Stomach (tissue), 8 donors: ENCODE measurements at regions not wholly inside any gene's neighbourhood (a gene's known extent, or its start where the extent isn't known, plus 50 kb on each side); places are given as distances from the start of the nearest gene placed in this dataset.

Source experiments
- DNase-seq, 2 donors: peaks; one replicate each; pipeline versions ENCODE4 v3.0.0 to v3.0.0-alpha.2; 2013 to 2019
- H3K27ac ChIP-seq, 5 donors: fragments of 200-600 bp in 4 of 5; sonication (generic) in 4 of 5; one replicate each; pipeline ENCODE4 v1.5.1; 2013 to 2019; ENCODE audit warnings: mild to moderate bottlenecking in 1 of 5, moderate library complexity in 1 of 5
- H3K27me3 ChIP-seq, 3 donors: fragments of 200-600 bp; sonication (generic); one replicate each; pipeline ENCODE4 v1.5.1; 2017 to 2019; ENCODE audit warnings: mixed run types in 1 of 3
- H3K36me3 ChIP-seq, 4 donors: fragments of 200-600 bp; sonication (generic); 1 replicate in 3 of 4; 2 replicates in 1 of 4; pipeline ENCODE4 v1.5.1; 2016 to 2019
- H3K4me1 ChIP-seq, 4 donors: fragments of 200-600 bp; sonication (generic); one replicate each; pipeline ENCODE4 v1.5.1; 2016 to 2019
- H3K4me3 ChIP-seq, 4 donors: fragments of 200-600 bp; sonication (generic) in 3 of 4; one replicate each; pipeline ENCODE4 v1.5.1; 2016 to 2019; ENCODE audit warnings: mild to moderate bottlenecking in 1 of 4
- H3K9me3 ChIP-seq, 4 donors: fragments of 200-600 bp; sonication (generic); one replicate each; pipeline ENCODE4 v1.5.1; 2016 to 2019
- CTCF ChIP-seq, 7 experiments: fragments of 450-650 bp in 4 of 7; fragments of 200-600 bp in 3 of 7; sonication (generic) in 3 of 7; IDR thresholded peaks; one replicate each; pipeline ENCODE4 v1.5.1; 2016 to 2019; ENCODE audit warnings: antibody characterized with exemption in 7 of 7, control low read depth in 2 of 7, mild to moderate bottlenecking in 1 of 7
- EP300 ChIP-seq: sonication (generic); formaldehyde crosslinking; IDR thresholded peaks from one replicate; pipeline ENCODE4 v1.6.1; 2017; ENCODE audit warnings: antibody characterized with exemption
- POLR2A ChIP-seq, 4 donors: fragments of 450-650 bp; IDR thresholded peaks; one replicate each; pipeline ENCODE4 v1.6.1; 2016; ENCODE audit warnings: antibody characterized with exemption in 4 of 4, control low read depth in 2 of 4, mild to moderate bottlenecking in 1 of 4, moderate library complexity in 1 of 4
- POLR2AphosphoS5 ChIP-seq, 3 donors: sonication (generic); formaldehyde crosslinking; IDR thresholded peaks; one replicate each; pipeline ENCODE4 v1.6.1; 2016; ENCODE audit warnings: antibody characterized with exemption in 3 of 3
- WGBS, 5 donors: extraction: QIAGEN DNeasy Blood & Tissue Kit in 3 of 5; methylation state at CpG; one replicate each; pipeline versions ENCODE4 v1.1.5 to v1.1.7; 2013 to 2018; 5-methylcytosine and 5-hydroxymethylcytosine counted together
- intact Hi-C: fragments of 100-400 bp; cut with DNase I; formaldehyde crosslinking; loops from one replicate; pipeline ENCODE4 v1.15.1; 2023; ENCODE audit warnings: low total_unique reads
- donor health status: healthy with polysubstance abuse.
- donor health status: Bipolar disorder and iron deficiency.
- donor health status: healthy.

- H3K36me3 ChIP-seq, result no peaks in the 10 kb centered on the region
- intact Hi-C loops, result no loop called here
Observed at GRCh38 chr5:68502531-68502930, 287.0 kb downstream of the PIK3R1 start.

GRCh38 chr5:68504306-68504705, 288.8 kb downstream of the PIK3R1 start:
- H3K4me1 ChIP-seq, result no peaks in the 10 kb centered on the region
- TF ChIP-seq EP300 (no peak), POLR2A (IDR thresholded peaks at IDR 0.05) (no peak)

More at GRCh38 chr5:68502531-68502930, 287.0 kb downstream of the PIK3R1 start:
- TF ChIP-seq CTCF (IDR thresholded peaks at IDR 0.05), result no peak
- DNase-seq, result no peak
- H3K9me3 ChIP-seq, result peaks cover 3 to 15% (median 10%) of the 10 kb centered on the region in 4 donors
- H3K27me3 ChIP-seq, result no peaks in the 10 kb centered on the region
- no peak overlapping the region for H3K27ac ChIP-seq
- no peak overlapping the region for H3K4me3 ChIP-seq
- no peaks in the 10 kb centered on the region for H3K4me1 ChIP-seq

GRCh38 chr5:68505917-68506860, 290.6 kb downstream of the PIK3R1 start:
- Histone ChIP-seq H3K9me3 (no peaks in the 10 kb centered on the region), H3K4me1 (no peaks in the 10 kb centered on the region), H3K27ac (no peak overlapping the region), H3K36me3 (no peaks in the 10 kb centered on the region), H3K27me3 (no peaks in the 10 kb centered on the region), H3K4me3 (no peak overlapping the region)
- no peak for TF ChIP-seq POLR2AphosphoS5 (IDR thresholded peaks at IDR 0.05)
- no peak for TF ChIP-seq EP300
- no peak for TF ChIP-seq POLR2A (IDR thresholded peaks at IDR 0.05)
- no peak for TF ChIP-seq CTCF (IDR thresholded peaks at IDR 0.05)
- DNase-seq, result peak in 1 of 2 donors; percentile 51
- intact Hi-C loops, result no loop called here
- WGBS, 5 donors, result 41 to 59% (median 47%) methylated on average over 2 of the region's 2 CpGs

More at GRCh38 chr5:68504306-68504705, 288.8 kb downstream of the PIK3R1 start:
- intact Hi-C loops, result no loop called here
- Histone ChIP-seq H3K27ac (no peak overlapping the region), H3K27me3 (no peaks in the 10 kb centered on the region), H3K36me3 (no peaks in the 10 kb centered on the region), H3K9me3 (no peaks in the 10 kb centered on the region), H3K4me3 (no peak overlapping the region)
- no peak for DNase-seq

GRCh38 chr5:68515514-68515913, 300.0 kb downstream of the PIK3R1 start:
- H3K4me1 ChIP-seq, result no peaks in the 10 kb centered on the region
- WGBS, 5 donors, result 83 to 88% (median 86%) methylated on average over 4 of the region's 4 CpGs
- H3K36me3 ChIP-seq, result no peaks in the 10 kb centered on the region
- no peak overlapping the region for H3K4me3 ChIP-seq
- TF ChIP-seq EP300 (no peak), POLR2AphosphoS5 (IDR thresholded peaks at IDR 0.05) (no peak), CTCF (IDR thresholded peaks at IDR 0.05) (no peak), POLR2A (IDR thresholded peaks at IDR 0.05) (no peak)
- no peak overlapping the region for H3K27ac ChIP-seq
- H3K27me3 ChIP-seq, result no peaks in the 10 kb centered on the region
- intact Hi-C loops, result no loop called here
- no peak for DNase-seq
- H3K9me3 ChIP-seq, result no peaks in the 10 kb centered on the region

- Histone ChIP-seq H3K36me3 (no peaks in the 10 kb centered on the region), H3K27me3 (no peaks in the 10 kb centered on the region), H3K4me1 (no peaks in the 10 kb centered on the region), H3K27ac (no peak overlapping the region), H3K9me3 (no peaks in the 10 kb centered on the region), H3K4me3 (no peak overlapping the region)
- WGBS, 5 donors, result 83 to 95% (median 90%) methylated on average over 4 of the region's 4 CpGs
- TF ChIP-seq CTCF (IDR thresholded peaks at IDR 0.05) (no peak), EP300 (no peak), POLR2A (IDR thresholded peaks at IDR 0.05) (no peak), POLR2AphosphoS5 (IDR thresholded peaks at IDR 0.05) (no peak)
- intact Hi-C loops, result no loop called here
- DNase-seq, result no peak
Observed at GRCh38 chr5:68518286-68518685, 302.7 kb downstream of the PIK3R1 start.
